Trophoblast cell (in vitro differentiated cells and primary cell): ENCODE measurements at regions not wholly inside any gene's neighbourhood (a gene's known extent, or its start where the extent isn't known, plus 50 kb on each side); places are given as distances from the start of the nearest gene placed in this dataset.
"Not testable (repeated sequence)": the region's sequence is repeated elsewhere in the genome, so short reads cannot be mapped to it uniquely, and the experiment has no call there.

Experiments
- DNase-seq, 2 donors: peaks; one replicate each; pipeline ENCODE4 v3.0.0-alpha.2; 2016
- H2AFZ ChIP-seq: 2 replicates; pipeline ENCODE4 v1.6.1; 2013; ENCODE audit warnings: low read length, moderate library complexity, mild to moderate bottlenecking; ENCODE audit not compliant: insufficient read depth, poor library complexity
- H2AK5ac ChIP-seq: 2 replicates; pipeline ENCODE4 v1.6.1; 2013; ENCODE audit warnings: mild to moderate bottlenecking, low read length
- H2BK120ac ChIP-seq: 2 replicates; pipeline ENCODE4 v1.6.1; 2013; ENCODE audit warnings: low read length, mild to moderate bottlenecking, moderate library complexity; ENCODE audit not compliant: insufficient read depth, poor library complexity
- H2BK12ac ChIP-seq: 2 replicates; pipeline ENCODE4 v1.6.1; 2013; ENCODE audit warnings: mild to moderate bottlenecking, low read length, moderate library complexity
- H2BK5ac ChIP-seq: 2 replicates; pipeline ENCODE4 v1.6.1; 2013; ENCODE audit warnings: low read length, low read depth, moderate library complexity, mild to moderate bottlenecking; ENCODE audit not compliant: poor library complexity
- H3K14ac ChIP-seq: 2 replicates; pipeline ENCODE4 v1.6.1; 2013; ENCODE audit warnings: mild to moderate bottlenecking, low read length
- H3K18ac ChIP-seq: 2 replicates; pipeline ENCODE4 v1.6.1; 2013; ENCODE audit warnings: mild to moderate bottlenecking, low read length
- H3K23ac ChIP-seq: 2 replicates; pipeline ENCODE4 v1.6.1; 2013; ENCODE audit warnings: low read length
- H3K27ac ChIP-seq: 2 replicates; pipeline ENCODE4 v1.5.1; 2013; ENCODE audit warnings: low read depth, mild to moderate bottlenecking, inconsistent platforms, low read length, moderate library complexity
- H3K27me3 ChIP-seq: 2 replicates; pipeline ENCODE4 v1.6.1; 2013; ENCODE audit warnings: inconsistent platforms, mild to moderate bottlenecking, low read length, moderate library complexity; ENCODE audit not compliant: insufficient read depth
- H3K36me3 ChIP-seq, 2 experiments: 1 replicate in 1 of 2; 2 replicates in 1 of 2; pipeline ENCODE4 v1.6.1; 2013; ENCODE audit warnings: low read length in 2 of 2, mild to moderate bottlenecking in 2 of 2, moderate library complexity in 1 of 2; ENCODE audit not compliant: insufficient read depth in 2 of 2, control insufficient read depth in 1 of 2
- H3K4ac ChIP-seq: 2 replicates; pipeline ENCODE4 v1.6.1; 2013; ENCODE audit warnings: low read depth, mild to moderate bottlenecking, low read length, moderate library complexity
- H3K4me1 ChIP-seq, 2 experiments: 1 replicate in 1 of 2; 2 replicates in 1 of 2; pipeline ENCODE4 v1.6.1; 2013; ENCODE audit warnings: low read length in 2 of 2, mild to moderate bottlenecking in 2 of 2, moderate library complexity in 1 of 2; ENCODE audit not compliant: insufficient read depth in 2 of 2, control insufficient read depth in 1 of 2
- H3K4me2 ChIP-seq: 2 replicates; pipeline ENCODE4 v1.6.1; 2013; ENCODE audit warnings: inconsistent platforms, mild to moderate bottlenecking, low read length, moderate library complexity
- H3K4me3 ChIP-seq: 2 replicates; pipeline ENCODE4 v1.5.1; 2013; ENCODE audit warnings: mild to moderate bottlenecking, low read depth, low read length, inconsistent platforms
- H3K79me1 ChIP-seq: one replicate; pipeline ENCODE4 v1.6.1; 2013; ENCODE audit warnings: low read length
- H3K79me2 ChIP-seq: 2 replicates; pipeline ENCODE4 v1.6.1; 2013; ENCODE audit warnings: low read length, mild to moderate bottlenecking; ENCODE audit not compliant: control insufficient read depth, insufficient read depth, poor library complexity
- H3K9ac ChIP-seq: 2 replicates; pipeline ENCODE4 v1.6.1; 2013; ENCODE audit warnings: mild to moderate bottlenecking, low read length
- H3K9me3 ChIP-seq: 2 replicates; pipeline ENCODE4 v1.6.1; 2013; ENCODE audit warnings: low read depth, mild to moderate bottlenecking, control low read depth, inconsistent platforms, low read length; ENCODE audit not compliant: insufficient read depth
- H4K12ac ChIP-seq: 2 replicates; pipeline ENCODE4 v1.6.1; 2013; ENCODE audit warnings: low read depth, mild to moderate bottlenecking, low read length, moderate library complexity
- H4K8ac ChIP-seq: 2 replicates; pipeline ENCODE4 v1.6.1; 2013; ENCODE audit warnings: low read depth, mild to moderate bottlenecking, low read length, moderate library complexity
- H4K91ac ChIP-seq: one replicate; pipeline ENCODE4 v1.6.1; 2013; ENCODE audit warnings: low read depth, mild to moderate bottlenecking, low read length, moderate library complexity
- WGBS: extraction: QIAGEN DNeasy Blood & Tissue Kit; methylation state at CpG from one replicate; pipeline ENCODE4 v1.1.7; 2013; ENCODE audit warnings: missing lambda C conversion rate; ENCODE audit not compliant: insufficient read length, insufficient coverage; ENCODE audit errors: extremely low coverage; 5-methylcytosine and 5-hydroxymethylcytosine counted together

- H3K18ac ChIP-seq, H3K4me3 ChIP-seq, H3K79me2 ChIP-seq, H2BK120ac ChIP-seq, H3K27ac ChIP-seq, H3K4ac ChIP-seq, H2AFZ ChIP-seq, H4K8ac ChIP-seq, H3K9ac ChIP-seq, H3K9me3 ChIP-seq, H4K12ac ChIP-seq, H3K14ac ChIP-seq, H3K4me2 ChIP-seq, H3K23ac ChIP-seq, H3K36me3 ChIP-seq, H3K27me3 ChIP-seq, H2AK5ac ChIP-seq, H4K91ac ChIP-seq: not testable (repeated sequence)
- no CpG with 5 or more reads among the region's 10 CpGs for WGBS
- Histone ChIP-seq H3K4me1 (peaks cover 7 to 14% of the 10 kb centered on the region in 2 experiments), H3K79me1 (peaks cover 22% of the 10 kb centered on the region), H2BK12ac (peak overlapping the region; percentile 44), H2BK5ac (peak overlapping the region; percentile 35)
- peak in 1 of 2 donors; percentile 55 for DNase-seq
Measured at GRCh38 chr1:43014579-43014978, 55.9 kb upstream of the SLC2A1 start.

- H2AK5ac ChIP-seq, result no peak overlapping the region
- no peak overlapping the region for H3K23ac ChIP-seq
- H2BK120ac ChIP-seq, result peak overlapping the region; percentile 61
- H3K79me1 ChIP-seq, result peaks cover 45% of the 10 kb centered on the region
- DNase-seq, result peak; percentile 65 to 80
- H3K36me3 ChIP-seq, result no peaks in the 10 kb centered on the region
- no peak overlapping the region for H2BK12ac ChIP-seq
- H3K14ac ChIP-seq, result no peak overlapping the region
- no peaks in the 10 kb centered on the region for H3K9me3 ChIP-seq
- H3K4me3 ChIP-seq, result no peak overlapping the region
- H3K27ac ChIP-seq, result no peak overlapping the region
- H3K18ac ChIP-seq, result no peak overlapping the region
- H3K4me2 ChIP-seq, result no peak overlapping the region
- no peak overlapping the region for H4K8ac ChIP-seq
- no peak overlapping the region for H2AFZ ChIP-seq
- peaks cover 18% of the 10 kb centered on the region for H3K79me2 ChIP-seq
- no peak overlapping the region for H3K4ac ChIP-seq
- no peak overlapping the region for H4K91ac ChIP-seq
- no peak overlapping the region for H3K9ac ChIP-seq
- H2BK5ac ChIP-seq, result no peak overlapping the region
- H3K4me1 ChIP-seq, result peaks cover 28 to 37% of the 10 kb centered on the region in 2 experiments
- no peak overlapping the region for H4K12ac ChIP-seq
- WGBS, result no CpG with 5 or more reads among the region's 3 CpGs
- no peaks in the 10 kb centered on the region for H3K27me3 ChIP-seq
Measured at GRCh38 chr1:43011020-43011419, 52.4 kb upstream of the SLC2A1 start.

DNA sequence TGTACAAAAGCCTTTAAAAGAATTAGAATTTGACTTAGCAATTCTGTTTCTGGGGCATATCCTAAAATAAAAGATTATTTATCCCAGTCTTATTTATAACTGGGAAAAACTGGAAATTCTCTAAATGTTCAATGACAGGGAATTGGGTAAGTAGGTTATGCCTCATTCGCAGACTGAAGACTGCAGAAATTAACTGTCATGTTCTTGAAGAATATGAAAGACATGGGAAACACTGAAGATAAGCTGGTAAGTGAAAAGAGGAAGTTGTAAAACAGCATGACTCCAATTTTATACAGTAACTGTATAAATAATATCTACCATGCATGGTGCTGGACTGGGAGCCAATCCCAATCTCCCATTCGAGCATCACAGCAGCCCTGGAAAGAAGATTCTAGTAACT lies 50.6 kb upstream of the SLC2A1 start:
- H3K23ac ChIP-seq, result no peak overlapping the region
- no peaks in the 10 kb centered on the region for H3K9me3 ChIP-seq
- H2BK120ac ChIP-seq, result no peak overlapping the region
- H3K79me1 ChIP-seq, result peaks cover 58% of the 10 kb centered on the region
- no peak overlapping the region for H3K4ac ChIP-seq
- H4K91ac ChIP-seq, result no peak overlapping the region
- H2BK5ac ChIP-seq, result no peak overlapping the region
- WGBS, result no CpG with 5 or more reads among the region's 2 CpGs
- DNase-seq, result no peak
- no peak overlapping the region for H4K12ac ChIP-seq
- H4K8ac ChIP-seq, result no peak overlapping the region
- no peak overlapping the region for H3K4me3 ChIP-seq
- no peaks in the 10 kb centered on the region for H3K36me3 ChIP-seq
- peak overlapping the region; percentile 97 for H3K27ac ChIP-seq
- H2BK12ac ChIP-seq, result no peak overlapping the region
- H3K79me2 ChIP-seq, result peaks cover 22% of the 10 kb centered on the region
- no peak overlapping the region for H3K9ac ChIP-seq
- no peak overlapping the region for H2AFZ ChIP-seq
- H3K18ac ChIP-seq, result no peak overlapping the region
- peaks cover 36 to 46% of the 10 kb centered on the region in 2 experiments for H3K4me1 ChIP-seq
- no peaks in the 10 kb centered on the region for H3K27me3 ChIP-seq
- no peak overlapping the region for H3K4me2 ChIP-seq
- no peak overlapping the region for H3K14ac ChIP-seq
- no peak overlapping the region for H2AK5ac ChIP-seq

DNA sequence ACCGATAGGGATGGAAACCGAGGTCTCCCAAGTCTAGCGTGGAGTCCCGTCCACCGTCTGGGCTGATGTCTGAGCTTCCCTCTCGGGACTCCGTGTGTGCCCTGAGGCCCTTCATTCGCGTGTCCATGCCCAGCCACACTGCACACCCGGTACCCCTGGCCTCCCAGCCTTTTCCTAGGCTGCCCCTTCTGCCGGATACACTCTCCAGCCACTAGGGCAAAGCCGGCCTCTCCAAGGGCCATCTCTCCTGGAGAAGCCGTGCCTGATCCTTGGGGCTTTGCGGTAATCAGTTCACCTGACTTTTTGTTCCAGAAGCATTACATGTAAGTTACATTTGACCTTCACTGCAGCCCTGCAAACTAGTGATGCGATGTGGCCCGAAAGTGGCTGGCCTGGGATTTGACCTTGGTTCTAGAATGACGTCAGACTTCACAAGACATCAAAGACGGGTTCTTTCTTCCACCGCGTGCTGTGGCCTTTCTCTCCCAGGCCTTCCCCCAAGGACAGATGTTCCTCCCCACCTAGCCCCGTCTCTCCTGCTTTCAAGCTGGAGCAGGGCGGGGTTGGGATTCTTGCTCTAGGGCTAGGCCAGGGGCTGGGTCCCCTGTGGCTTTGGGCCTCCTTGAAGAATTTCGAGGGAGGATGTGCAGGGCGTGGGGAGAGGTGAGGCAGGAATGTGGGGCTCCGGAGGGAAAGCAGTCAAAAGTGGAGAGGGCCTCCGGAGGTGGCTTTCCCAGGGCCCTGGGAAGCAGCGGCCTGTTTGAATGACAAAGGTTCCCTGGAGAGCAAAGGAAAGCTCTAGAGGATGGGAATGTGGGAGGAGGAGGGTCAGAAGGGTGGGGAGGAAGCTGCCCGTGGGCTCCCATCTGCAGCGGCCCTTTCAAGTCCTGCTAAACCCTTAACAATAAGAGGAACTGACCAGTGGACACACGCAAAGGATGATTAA lies 49.7 kb upstream of the SLC2A1 start:
- Histone ChIP-seq H2BK12ac (peak overlapping the region; percentile 70), H3K4me1 (peaks cover 42 to 51% of the 10 kb centered on the region in 2 experiments), H3K79me1 (peaks cover 62% of the 10 kb centered on the region), H2BK120ac (peak overlapping the region; percentile 89), H4K12ac (peak overlapping the region; percentile 96), H3K36me3 (no peaks in the 10 kb centered on the region), H3K4me3 (no peak overlapping the region), H3K23ac (no peak overlapping the region), H3K9me3 (no peaks in the 10 kb centered on the region), H3K14ac (peak overlapping the region; percentile 74), H3K79me2 (peaks cover 22% of the 10 kb centered on the region), H3K27me3 (no peaks in the 10 kb centered on the region), H3K9ac (peak overlapping the region; percentile 10), H4K8ac (peak overlapping the region; percentile 72), H3K18ac (peak overlapping the region; percentile 100), H2AK5ac (peak overlapping the region; percentile 98), H3K4ac (peak overlapping the region; percentile 54), H2BK5ac (peak overlapping the region; percentile 87), H2AFZ (peak overlapping the region; percentile 23), H4K91ac (peak overlapping the region; percentile 99), H3K4me2 (peak overlapping the region; percentile 32), H3K27ac (peak overlapping the region; percentile 97)
- WGBS, result no CpG with 5 or more reads among the region's 30 CpGs
- peak; percentile 65 to 78 for DNase-seq
